ENCODE measurements at regions not wholly inside any gene's neighbourhood (a gene's known extent, or its start where the extent isn't known, plus 50 kb on each side); places are given as distances from the start of the nearest gene placed in this dataset.

- H4K20me1 ChIP-seq (replicated peaks; ENCODE audit: control insufficient read depth, extremely low read depth, insufficient read depth, low read length): no peaks in the 10 kb centered on the region
- TSS peak; percentile 77 for BruUV-seq (replicated peaks)
- H3K79me2 ChIP-seq (ENCODE audit: control insufficient read depth, insufficient read depth, low read length): no peaks in the 10 kb centered on the region
- ChIA-PET CTCF (interaction anchor here (0.6 to 2.0 kb wide), 9 partner anchors 15 to 471 kb away, joined by 3 to 8 read pairs (median 4); no protein-coding TSS in a partner anchor), POLR2A (no interaction called here)
- H3K9me1 ChIP-seq (replicated peaks; ENCODE audit: control insufficient read depth, extremely low read depth, insufficient read depth, low read length): no peaks in the 10 kb centered on the region
- dilution Hi-C loops (cut with MboI; ENCODE audit: extremely low pct_ligation_motif_present, low sequenced_read_pairs) (no loop called here), intact Hi-C loops (cut with micrococcal nuclease) (loop anchor here (1.0 to 10.0 kb wide), 5 partner anchors 58 to 976 kb away; no protein-coding TSS in a partner anchor)
- H3K27ac ChIP-seq (ENCODE audit: insufficient read depth, low read depth, low read length): peak overlapping the region; percentile 92
- H3K9ac ChIP-seq (replicated peaks; ENCODE audit: extremely low read depth, insufficient read depth, low read length): peak overlapping the region; percentile 68
- no peak for FAIRE-seq
- H2AFZ ChIP-seq (ENCODE audit: low read depth, low read length): peak overlapping the region; percentile 54
- peak overlapping the region; percentile 71 for H3K4me2 ChIP-seq (ENCODE audit: insufficient read depth, low read length)
- no peak for TF ChIP-seq JUN (IDR thresholded peaks at IDR 0.05; ENCODE audit: borderline replicate concordance, insufficient read depth, insufficient read length, low read depth)
- TF ChIP-seq GATA2 (IDR thresholded peaks at IDR 0.05; ENCODE audit: insufficient read depth, insufficient read length, low read depth, low read length): no peak
- TF ChIP-seq MYC (IDR thresholded peaks at IDR 0.05; ENCODE audit: low read depth, low read length): no peak
- TF ChIP-seq, protein P1, sequence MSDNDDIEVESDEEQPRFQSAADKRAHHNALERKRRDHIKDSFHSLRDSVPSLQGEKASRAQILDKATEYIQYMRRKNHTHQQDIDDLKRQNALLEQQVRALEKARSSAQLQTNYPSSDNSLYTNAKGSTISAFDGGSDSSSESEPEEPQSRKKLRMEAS (IDR thresholded peaks at IDR 0.05; ENCODE audit: insufficient read depth, insufficient read length): no peak
- TF ChIP-seq POLR2AphosphoS5 (IDR thresholded peaks at IDR 0.05; ENCODE audit: insufficient read depth, low read depth, low read length): no peak
- no peak for TF ChIP-seq EZH2 (IDR thresholded peaks at IDR 0.05; ENCODE audit: borderline replicate concordance, low read depth, low read length, severe bottlenecking)
- TF ChIP-seq, protein P2, sequence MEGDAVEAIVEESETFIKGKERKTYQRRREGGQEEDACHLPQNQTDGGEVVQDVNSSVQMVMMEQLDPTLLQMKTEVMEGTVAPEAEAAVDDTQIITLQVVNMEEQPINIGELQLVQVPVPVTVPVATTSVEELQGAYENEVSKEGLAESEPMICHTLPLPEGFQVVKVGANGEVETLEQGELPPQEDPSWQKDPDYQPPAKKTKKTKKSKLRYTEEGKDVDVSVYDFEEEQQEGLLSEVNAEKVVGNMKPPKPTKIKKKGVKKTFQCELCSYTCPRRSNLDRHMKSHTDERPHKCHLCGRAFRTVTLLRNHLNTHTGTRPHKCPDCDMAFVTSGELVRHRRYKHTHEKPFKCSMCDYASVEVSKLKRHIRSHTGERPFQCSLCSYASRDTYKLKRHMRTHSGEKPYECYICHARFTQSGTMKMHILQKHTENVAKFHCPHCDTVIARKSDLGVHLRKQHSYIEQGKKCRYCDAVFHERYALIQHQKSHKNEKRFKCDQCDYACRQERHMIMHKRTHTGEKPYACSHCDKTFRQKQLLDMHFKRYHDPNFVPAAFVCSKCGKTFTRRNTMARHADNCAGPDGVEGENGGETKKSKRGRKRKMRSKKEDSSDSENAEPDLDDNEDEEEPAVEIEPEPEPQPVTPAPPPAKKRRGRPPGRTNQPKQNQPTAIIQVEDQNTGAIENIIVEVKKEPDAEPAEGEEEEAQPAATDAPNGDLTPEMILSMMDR (IDR thresholded peaks at IDR 0.05; ENCODE audit: extremely low read depth in 1 of 2, insufficient read depth in 1 of 2, low read depth in 1 of 2, low read length in 2 of 2): no peak
- no peak for TF ChIP-seq POLR2A (IDR thresholded peaks at IDR 0.05; ENCODE audit: low read depth, low read length)
- TF ChIP-seq FOS (IDR thresholded peaks at IDR 0.05; ENCODE audit: borderline replicate concordance, insufficient read depth, low read length): no peak
- H3K36me3 ChIP-seq (ENCODE audit: control insufficient read depth in 2 of 2, extremely low read depth in 1 of 2, insufficient read depth in 2 of 2, low read length in 2 of 2): no peaks in the 10 kb centered on the region
- no peaks in the 10 kb centered on the region for H3K9me3 ChIP-seq (replicated peaks; ENCODE audit: control insufficient read depth, insufficient read depth, low read length)
- H3K4me1 ChIP-seq (ENCODE audit: control insufficient read depth, extremely low read depth, insufficient read depth, low read length): peaks cover 28% of the 10 kb centered on the region
- no peak for DNase-seq (ENCODE audit: low read depth, low spot score)
- H3K4me3 ChIP-seq (replicated peaks in 1 of 3; ENCODE audit: insufficient read depth in 1 of 3, low read depth in 1 of 3, low read length in 3 of 3): peak overlapping the region in 1 of 3 experiments; percentile 8
- H3K27me3 ChIP-seq (ENCODE audit: control insufficient read depth in 2 of 2, insufficient read depth in 2 of 2, low read length in 2 of 2): no peaks in the 10 kb centered on the region
Measured at GRCh38 chr2:67560771-67561456, 163.8 kb downstream of the ETAA1 start.
